HG02763 (cell line): ENCODE measurements at regions not wholly inside any gene's neighbourhood (a gene's known extent, or its start where the extent isn't known, plus 50 kb on each side); places are given as distances from the start of the nearest gene placed in this dataset.
"Not testable (repeated sequence)": the region's sequence is repeated elsewhere in the genome, so short reads cannot be mapped to it uniquely, and the experiment has no call there.

Experiments used
- ATAC-seq: cut with Tn5 transposase; IDR thresholded peaks from one replicate; pipeline ENCODE4 v1.9.1; 2021; ENCODE audit warnings: mild to moderate bottlenecking, moderate library complexity; ENCODE audit not compliant: unreplicated experiment

- ATAC-seq = no peak
Observed at GRCh38 chr4:27343411-27343810, 482.8 kb downstream of the STIM2 start.

- ATAC-seq = no peak
Observed at GRCh38 chr4:27350161-27350560, 489.5 kb downstream of the STIM2 start.

- ATAC-seq = no peak
Observed at GRCh38 chr4:27357283-27357682, 496.6 kb downstream of the STIM2 start.

- no peak for ATAC-seq
Observed at GRCh38 chr4:27358269-27358668, 497.6 kb downstream of the STIM2 start.

GRCh38 chr4:27360131-27360530 lies 499.5 kb downstream of the STIM2 start:
- no peak for ATAC-seq

GRCh38 chr4:27360790-27361267 lies 500.2 kb downstream of the STIM2 start:
- ATAC-seq = no peak

- ATAC-seq = no peak
Observed at GRCh38 chr4:27364509-27364908, 503.9 kb downstream of the STIM2 start.

- ATAC-seq = no peak
Observed at GRCh38 chr4:27366104-27366823, 505.6 kb downstream of the STIM2 start.

GRCh38 chr4:27368781-27369180 lies 508.1 kb downstream of the STIM2 start:
- ATAC-seq = no peak

- ATAC-seq = no peak
Observed at GRCh38 chr4:27381815-27382214, 521.2 kb downstream of the STIM2 start.

GRCh38 chr4:27387711-27388110 lies 527.1 kb downstream of the STIM2 start:
- ATAC-seq = no peak

- ATAC-seq = no peak
Observed at GRCh38 chr4:27397886-27398285, 537.2 kb downstream of the STIM2 start.

- no peak for ATAC-seq
Observed at GRCh38 chr4:27398631-27399310, 538.1 kb downstream of the STIM2 start.

GRCh38 chr4:27407616-27408015 lies 547.0 kb downstream of the STIM2 start:
- no peak for ATAC-seq

GRCh38 chr4:27412613-27413012 lies 552.0 kb downstream of the STIM2 start:
- no peak for ATAC-seq

- no peak for ATAC-seq
Observed at GRCh38 chr4:27414887-27415731, 554.5 kb downstream of the STIM2 start.

GRCh38 chr4:27428661-27429060 lies 568.0 kb downstream of the STIM2 start:
- no peak for ATAC-seq

- no peak for ATAC-seq
Observed at GRCh38 chr4:27429364-27429871, 568.8 kb downstream of the STIM2 start.

- ATAC-seq = no peak
Observed at GRCh38 chr4:27442146-27442545, 581.5 kb downstream of the STIM2 start.

GRCh38 chr4:27442661-27443060 lies 582.0 kb downstream of the STIM2 start:
- ATAC-seq = not testable (repeated sequence)

- ATAC-seq = no peak
Observed at GRCh38 chr4:27463816-27464215, 603.2 kb downstream of the STIM2 start.
